NCI-H2107 treated with DMSO at 0.1 percent for 48 hours (cell line): ENCODE measurements at regions not wholly inside any gene's neighbourhood (a gene's known extent, or its start where the extent isn't known, plus 50 kb on each side); places are given as distances from the start of the nearest gene placed in this dataset.
"Not testable (repeated sequence)": the region's sequence is repeated elsewhere in the genome, so short reads cannot be mapped to it uniquely, and the experiment has no call there.

ENCODE experiments used
- DNase-seq: peaks from one replicate; lab custom pipeline; 2025; ENCODE audit not compliant: unreplicated experiment; lab: John Stamatoyannopoulos, UW

DNA sequence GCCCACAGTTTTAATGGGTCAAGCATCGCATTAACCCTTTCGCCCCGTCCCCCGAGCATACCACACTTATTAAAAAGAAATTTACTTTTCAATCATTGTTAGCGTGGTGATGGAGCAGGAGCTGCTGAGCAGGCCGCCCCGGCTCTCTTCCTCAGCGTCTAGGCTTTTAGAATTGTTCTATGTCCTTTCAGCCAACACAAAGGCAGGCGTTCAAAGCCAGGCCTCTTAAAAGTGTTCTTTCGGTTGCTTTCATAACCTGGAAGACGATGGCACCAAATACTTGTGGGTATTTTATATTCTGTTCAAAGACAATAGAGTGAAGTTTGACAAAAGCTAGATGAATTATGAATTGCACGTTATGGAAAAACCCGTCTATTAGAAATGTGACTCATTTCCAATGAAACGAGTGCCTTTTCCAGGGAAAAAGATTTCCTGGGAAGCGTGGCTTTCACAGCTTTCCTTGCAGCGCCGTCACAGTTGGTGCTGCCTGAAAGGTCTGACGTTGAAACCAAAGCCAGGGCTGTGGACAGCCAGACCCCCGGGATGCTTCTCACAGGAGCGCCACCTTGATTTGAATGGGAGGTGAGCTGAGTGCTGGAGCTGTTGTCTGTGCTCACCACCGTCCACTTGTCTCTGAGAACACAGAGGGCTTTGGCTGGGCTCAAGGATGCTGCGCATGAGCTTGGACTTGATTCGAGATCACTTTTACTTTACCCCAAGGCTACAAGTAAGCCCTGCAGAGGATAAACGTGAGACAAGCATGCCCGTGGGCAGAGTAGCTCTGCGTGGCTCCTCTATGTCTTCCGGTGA is 78.8 kb downstream of the SOX1 start:
- DNase-seq, result no peak

DNA sequence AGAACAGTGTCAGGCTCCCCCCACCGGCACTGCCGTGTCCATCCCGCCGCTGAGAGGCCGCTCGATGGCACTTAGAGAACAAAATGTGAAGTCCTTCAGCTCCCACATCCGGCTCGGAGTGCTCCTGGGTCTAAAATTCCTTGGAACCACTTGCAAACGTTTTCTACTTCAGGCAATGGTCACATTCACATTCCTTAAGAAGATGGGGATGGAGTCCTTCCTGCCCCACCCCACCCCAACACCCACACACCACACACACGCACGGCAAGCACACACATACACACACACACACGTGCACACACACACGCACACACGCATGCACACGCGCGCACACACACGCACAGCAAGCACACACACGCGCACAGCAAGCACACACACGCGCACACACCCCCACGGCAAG is 83.4 kb downstream of the SOX1 start:
- no peak for DNase-seq

DNA sequence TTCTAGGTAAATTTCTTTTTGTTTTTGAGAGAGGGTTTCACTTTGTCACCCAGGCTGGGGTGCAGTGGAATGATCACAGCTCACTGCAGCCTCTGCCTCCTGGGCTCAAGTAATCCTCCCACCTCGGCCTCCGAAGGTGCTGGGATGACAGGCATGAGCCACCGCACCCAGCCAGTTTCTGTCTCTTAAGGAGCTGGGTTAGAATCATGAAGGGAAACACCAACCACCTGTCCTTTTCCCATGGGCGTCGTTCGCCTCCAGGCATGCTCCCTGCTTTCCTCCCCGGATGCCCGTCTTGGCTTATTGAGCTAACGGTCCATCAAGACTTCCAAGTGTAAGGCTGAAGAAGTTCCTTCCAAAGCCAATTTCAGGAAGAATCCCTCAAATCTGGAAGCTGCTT is 85.9 kb downstream of the SOX1 start:
- no peak for DNase-seq

GRCh38 chr13:112153364-112153763 is 86.4 kb downstream of the SOX1 start:
- no peak for DNase-seq

DNA sequence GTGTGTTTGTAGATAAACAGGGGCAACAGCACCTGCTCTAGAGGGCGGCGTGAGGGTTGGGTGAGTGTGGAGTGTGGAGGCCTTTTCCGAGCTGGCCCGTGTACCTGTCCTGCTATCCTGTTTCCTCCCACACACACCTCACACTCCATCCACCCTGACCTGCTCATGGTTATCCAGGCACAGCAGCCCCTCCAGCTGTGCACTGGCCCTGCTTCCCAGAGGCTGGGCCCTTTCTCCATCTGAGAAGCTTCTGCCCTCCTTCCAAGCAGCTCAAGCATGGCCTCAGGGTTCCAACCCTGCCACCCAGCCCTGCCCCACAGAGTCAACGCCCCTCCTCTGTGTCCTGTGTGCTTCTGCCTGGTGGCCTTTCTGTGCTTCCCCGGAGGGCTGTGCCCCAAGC is 86.9 kb downstream of the SOX1 start:
- DNase-seq, result no peak

GRCh38 chr13:112154301-112155060 is 87.5 kb downstream of the SOX1 start:
- no peak for DNase-seq

DNA sequence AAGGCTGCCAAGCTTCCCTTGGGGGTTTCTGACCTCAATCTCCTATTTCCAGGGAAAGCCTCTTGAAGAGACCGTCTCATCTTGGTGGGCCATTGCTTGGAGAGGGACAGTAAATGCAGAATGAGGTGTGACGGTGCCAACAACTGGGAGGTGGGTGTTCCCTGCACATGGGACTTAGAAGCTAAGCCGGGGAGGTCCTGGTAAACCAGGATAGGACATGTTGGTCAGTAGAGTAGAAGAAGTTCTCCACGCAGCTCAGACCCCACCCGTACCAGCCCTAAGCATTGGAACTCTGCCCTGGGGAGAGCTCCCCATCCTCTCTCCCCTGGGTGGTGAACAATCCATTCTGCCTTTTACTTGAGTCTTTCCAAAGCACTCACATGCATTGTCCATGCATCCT is 92.0 kb downstream of the SOX1 start:
- no peak for DNase-seq

GRCh38 chr13:112159575-112160547 is 92.9 kb downstream of the SOX1 start:
- no peak for DNase-seq

DNA sequence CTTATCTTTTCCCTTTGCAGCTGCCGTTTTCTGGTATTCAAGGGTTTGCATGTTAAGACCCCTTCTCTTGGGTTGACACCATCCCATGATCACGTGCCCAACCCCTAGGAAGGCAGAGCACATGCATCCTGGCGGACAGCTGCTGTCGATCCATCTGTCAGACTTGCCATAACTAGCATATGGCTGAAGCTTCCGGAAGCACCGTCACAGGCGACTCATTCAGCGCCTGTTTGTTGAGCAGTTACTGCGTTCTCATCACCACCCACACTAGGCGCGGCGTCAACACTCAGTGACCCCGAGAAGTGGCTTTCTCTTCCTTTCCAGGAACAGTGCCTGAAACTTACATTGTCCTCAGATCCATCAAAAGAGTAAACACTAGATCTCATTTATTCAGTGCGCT is 93.6 kb downstream of the SOX1 start:
- DNase-seq, result no peak

DNA sequence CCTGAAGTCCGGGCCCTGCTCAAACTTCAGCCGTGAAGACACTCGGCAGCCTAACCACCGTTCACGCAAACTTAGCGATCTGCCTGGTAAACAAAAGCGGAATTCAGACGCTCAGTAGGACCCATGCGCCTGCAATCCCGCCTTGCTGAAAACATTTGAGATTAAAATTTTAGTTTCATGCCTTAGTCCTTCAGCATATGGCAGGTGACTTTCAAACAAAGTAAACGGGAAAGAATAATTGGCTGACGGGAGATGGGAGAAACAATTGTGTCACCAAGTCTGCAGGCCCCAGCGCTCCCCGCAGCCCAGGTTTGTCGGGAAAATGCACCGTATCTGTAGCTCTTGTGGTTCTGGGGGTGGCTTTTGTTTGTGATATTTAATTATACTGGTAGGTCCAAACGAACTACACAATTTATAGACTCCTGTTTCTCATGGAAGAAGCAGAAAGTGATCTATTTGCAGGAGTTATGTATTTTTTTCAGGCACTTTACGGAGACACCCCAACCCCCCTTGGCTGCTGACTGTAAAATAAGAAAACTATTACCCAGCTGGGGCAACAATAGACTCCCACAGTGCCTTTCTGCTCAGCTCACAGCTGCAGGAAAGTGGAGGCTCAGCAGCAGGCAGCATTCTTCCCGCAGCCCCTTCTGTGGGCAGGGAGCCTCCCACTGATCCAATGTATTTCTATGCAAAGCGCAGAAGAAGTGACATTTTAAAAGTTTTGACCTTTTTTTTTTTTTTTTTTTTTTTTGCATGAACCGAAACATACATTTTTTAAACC is 94.8 kb downstream of the SOX1 start:
- DNase-seq, result peak; percentile 10

DNA sequence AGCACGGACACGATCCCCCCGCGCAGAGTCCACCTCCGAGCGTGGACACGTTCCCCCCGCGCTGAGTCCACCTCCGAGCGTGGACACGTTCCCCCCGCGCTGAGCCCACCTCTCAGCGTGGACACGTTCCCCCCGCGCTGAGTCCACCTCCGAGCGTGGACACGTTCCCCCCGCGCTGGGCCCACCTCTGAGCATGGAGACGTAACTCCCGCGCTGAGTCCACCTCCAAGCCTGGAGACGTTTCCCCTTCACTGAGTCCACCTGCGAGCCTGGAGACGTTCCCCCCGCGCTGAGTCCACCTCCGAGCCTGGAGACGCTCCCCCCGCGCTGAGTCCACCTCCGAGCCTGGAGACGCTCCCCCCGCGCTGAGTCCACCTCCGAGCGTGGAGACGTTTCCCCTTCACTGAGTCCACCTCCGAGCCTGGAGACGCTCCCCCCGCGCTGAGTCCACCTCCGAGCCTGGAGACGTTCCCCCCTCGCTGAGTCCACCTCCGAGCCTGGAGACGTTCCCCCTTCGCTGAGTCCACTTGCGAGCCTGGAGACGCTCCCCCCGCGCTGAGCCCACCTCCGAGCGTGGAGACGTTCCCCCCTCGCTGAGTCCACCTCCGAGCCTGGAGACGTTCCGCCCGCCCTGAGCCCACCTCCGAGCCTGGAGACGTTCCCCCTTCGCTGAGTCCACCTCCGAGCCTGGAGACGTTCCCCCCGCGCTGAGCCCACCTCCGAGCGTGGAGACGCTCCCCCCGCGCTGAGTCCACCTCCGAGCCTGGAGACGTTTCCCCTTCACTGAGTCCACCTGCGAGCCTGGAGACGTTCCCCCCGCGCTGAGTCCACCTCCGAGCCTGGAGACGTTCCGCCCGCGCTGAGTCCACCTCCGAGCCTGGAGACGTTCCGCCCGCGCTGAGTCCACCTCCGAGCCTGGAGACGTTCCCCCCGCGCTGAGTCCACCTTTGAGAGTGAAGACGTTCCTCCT is 97.0 kb downstream of the SOX1 start:
- DNase-seq, result not testable (repeated sequence)

- no peak for DNase-seq
Measured at GRCh38 chr13:112165712-112166111, 98.8 kb downstream of the SOX1 start.

DNA sequence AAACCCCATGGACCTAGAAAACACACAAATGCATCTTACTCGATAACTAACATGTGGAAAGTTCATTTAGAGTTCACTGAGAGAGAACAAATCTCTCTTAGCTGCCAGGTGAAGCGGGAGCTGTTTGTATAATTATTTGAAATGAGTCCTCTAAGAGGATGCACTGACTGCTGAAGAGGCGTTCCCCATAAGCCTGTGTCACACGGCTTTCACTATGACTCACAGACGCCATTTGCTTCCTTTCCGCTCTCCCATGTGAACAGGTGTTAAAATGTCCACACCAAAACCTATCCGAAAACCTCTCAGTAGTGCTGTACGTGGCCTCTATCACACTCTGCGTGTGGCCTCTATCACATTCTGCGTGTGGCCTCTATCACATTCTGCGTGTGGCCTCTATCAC is 101.8 kb downstream of the SOX1 start:
- peak; percentile 14 for DNase-seq

DNA sequence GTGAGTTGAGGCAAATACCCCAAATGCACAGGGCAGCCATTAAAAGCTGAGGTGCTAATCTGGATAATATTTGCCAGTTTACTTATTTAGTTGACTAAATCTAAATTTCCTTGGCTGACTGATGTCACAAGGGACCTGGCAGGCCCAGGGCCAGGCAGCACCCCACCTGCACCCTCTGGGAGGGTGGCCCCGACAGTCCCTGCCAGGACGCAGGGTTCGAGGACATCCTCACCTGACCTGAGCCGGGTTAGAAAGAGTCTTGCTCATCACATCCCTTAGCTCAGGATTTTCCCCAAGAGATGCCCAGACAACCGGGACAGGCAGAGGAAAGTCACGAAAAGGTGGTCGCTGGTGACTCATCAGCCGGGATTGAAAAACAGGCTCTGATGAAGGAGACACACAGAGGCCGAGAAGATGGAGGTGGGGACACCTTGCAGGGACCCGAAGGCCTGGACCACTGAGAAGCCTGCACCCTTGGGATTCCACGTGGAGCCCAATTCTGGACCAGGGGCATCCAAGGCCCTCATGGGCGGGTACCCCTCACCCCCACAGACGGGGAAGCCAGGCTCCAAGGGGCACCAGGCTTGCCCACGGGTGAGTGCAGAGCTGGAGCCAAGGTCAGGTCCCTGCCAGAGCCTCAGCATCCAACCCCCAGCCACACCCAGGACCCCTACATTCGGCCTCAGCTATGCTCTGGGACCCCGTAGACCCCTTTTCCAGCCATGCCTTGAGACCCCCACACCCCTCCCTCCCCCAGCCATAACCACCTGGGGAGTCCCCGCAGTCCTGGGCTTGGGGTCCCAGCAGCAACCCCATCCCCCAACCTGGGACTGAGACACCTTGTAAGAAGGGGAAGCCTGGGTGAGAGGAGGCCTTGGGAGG is 103.2 kb downstream of the SOX1 start:
- no peak for DNase-seq

GRCh38 chr13:112170823-112171569 is 104.0 kb downstream of the SOX1 start:
- no peak for DNase-seq

DNA sequence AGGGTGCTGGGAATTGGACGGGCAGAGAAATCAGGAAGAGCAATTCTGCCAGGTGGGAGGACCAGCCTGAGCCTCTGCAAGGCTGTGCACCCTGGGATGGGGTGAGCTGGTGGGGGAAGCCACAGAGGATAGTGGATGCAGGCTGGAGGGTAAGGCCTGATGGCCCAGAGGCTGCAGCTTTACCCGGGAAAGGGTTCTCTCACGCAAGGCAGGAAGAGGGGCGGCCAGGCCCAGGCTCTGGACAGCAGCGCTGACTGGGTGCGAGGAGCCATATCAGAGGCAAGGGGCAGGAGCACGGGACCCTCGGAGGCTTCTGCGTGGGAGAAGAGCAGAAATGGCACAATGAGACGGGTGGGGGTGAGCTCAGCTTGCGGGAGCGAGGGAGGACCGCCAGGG is 104.6 kb downstream of the SOX1 start:
- no peak for DNase-seq

GRCh38 chr13:112172017-112172416 is 105.1 kb downstream of the SOX1 start:
- DNase-seq, result no peak
